ENCODE measurements at regions not wholly inside any gene's neighbourhood (a gene's known extent, or its start where the extent isn't known, plus 50 kb on each side); places are given as distances from the start of the nearest gene placed in this dataset.

GRCh38 chr14:98700748-98701147 lies 571.2 kb downstream of the BCL11B start:
- dilution Hi-C loops (cut with HindIII; ENCODE audit: low sequenced_read_pairs, unreplicated experiment): no loop called here
- H3K23ac ChIP-seq (ENCODE audit: low read depth, low read length): no peak overlapping the region
- H3K18ac ChIP-seq (ENCODE audit: low read depth, low read length): no peak overlapping the region
- H2BK5ac ChIP-seq (ENCODE audit: low read depth, low read length, poor library complexity, severe bottlenecking): no peak overlapping the region
- no peaks in the 10 kb centered on the region for H4K20me1 ChIP-seq (ENCODE audit: insufficient read depth, low read length)
- TF ChIP-seq ELK1 (IDR thresholded peaks at IDR 0.05; ENCODE audit: borderline replicate concordance, low read depth, low read length) (no peak), CEBPB (IDR thresholded peaks at IDR 0.05; ENCODE audit: low read depth, low read length) (peak; percentile 58; the same call in 1 of the 2 replicates)
- DNase-seq: no peak
- H3K27me3 ChIP-seq (ENCODE audit: control insufficient read depth, insufficient read depth, low read length): no peaks in the 10 kb centered on the region
- no TSS peak for BruUV-seq (replicated peaks)
- H3K56ac ChIP-seq (ENCODE audit: extremely low read depth, insufficient read depth, low read length): no peak overlapping the region
- H3K4ac ChIP-seq (ENCODE audit: low read depth, low read length): no peak overlapping the region
- no peak overlapping the region for H2BK120ac ChIP-seq (ENCODE audit: low read depth, low read length)
- H3K27ac ChIP-seq (ENCODE audit: insufficient read depth, low read length): no peak overlapping the region
- POLR2A ChIA-PET (ENCODE audit: unreplicated experiment): no interaction called here
- no peak overlapping the region for H4K8ac ChIP-seq (ENCODE audit: low read depth in 2 of 2, low read length in 2 of 2)
- H3K9me1 ChIP-seq (ENCODE audit: insufficient read depth, low read length): no peaks in the 10 kb centered on the region
- H2BK20ac ChIP-seq (ENCODE audit: low read depth, low read length): no peak overlapping the region
- in situ Hi-C loops (cut with MboI; ENCODE audit: low sequenced_read_pairs): no loop called here
- H2AK9ac ChIP-seq (replicated peaks; ENCODE audit: low read depth, low read length, poor library complexity): no peak overlapping the region
- WGBS, 2 experiments (ENCODE audit: extremely low coverage in 2 of 2, insufficient read length in 1 of 2): no CpG with 5 or more reads among the region's 3 CpGs
- no peaks in the 10 kb centered on the region for H3K4me1 ChIP-seq (ENCODE audit: control insufficient read depth, insufficient read depth, low read length)
- no peaks in the 10 kb centered on the region for H3K36me3 ChIP-seq (ENCODE audit: control insufficient read depth, insufficient read depth, low read length)
- no peak overlapping the region for H2AK5ac ChIP-seq (ENCODE audit: low read depth, low read length)
- no peak overlapping the region for H3K14ac ChIP-seq (replicated peaks; ENCODE audit: low read depth, low read length)
- CTCF ChIA-PET: no interaction called here
- H3K79me1 ChIP-seq (ENCODE audit: low read depth in 1 of 2, low read length in 2 of 2): no peaks in the 10 kb centered on the region
- no peak overlapping the region for H3K9ac ChIP-seq (ENCODE audit: low read depth, low read length)
- no peak overlapping the region for H4K5ac ChIP-seq (ENCODE audit: low read depth, low read length)
- intact Hi-C loops (cut with micrococcal nuclease): no loop called here
- H3K4me2 ChIP-seq (ENCODE audit: low read depth, low read length): no peak overlapping the region
- H2BK15ac ChIP-seq (ENCODE audit: low read depth, low read length): no peak overlapping the region
- ATAC-seq (ENCODE audit: low read depth): no peak
- H3K4me3 ChIP-seq (ENCODE audit: insufficient read depth, low read depth, low read length): no peak overlapping the region
- no peak overlapping the region for H4K91ac ChIP-seq (ENCODE audit: insufficient read depth, low read depth, low read length)
- peaks cover 26% of the 10 kb centered on the region for H3K9me3 ChIP-seq (ENCODE audit: control insufficient read depth, insufficient read depth, low read length)
- no peak overlapping the region for H2AFZ ChIP-seq (replicated peaks; ENCODE audit: low read length, poor library complexity)

Data from IMR-90 (cell line).